GM19324 (cell line): ENCODE measurements at regions not wholly inside any gene's neighbourhood (a gene's known extent, or its start where the extent isn't known, plus 50 kb on each side); places are given as distances from the start of the nearest gene placed in this dataset.

Source experiments
- ATAC-seq: cut with Tn5 transposase; IDR thresholded peaks from one replicate; pipeline ENCODE4 v1.9.1; 2021; ENCODE audit warnings: mild to moderate bottlenecking, moderate library complexity; ENCODE audit not compliant: unreplicated experiment, low FRiP score

GRCh38 chr1:218803351-218803997 is 370.2 kb upstream of the LYPLAL1 start:
- ATAC-seq: no peak

GRCh38 chr1:218804014-218804785 is 369.5 kb upstream of the LYPLAL1 start:
- ATAC-seq: no peak

- no peak for ATAC-seq
These were observed 364.6 kb upstream of the LYPLAL1 start for GRCh38 chr1:218809061-218809460.

- no peak for ATAC-seq
These were observed 364.1 kb upstream of the LYPLAL1 start for GRCh38 chr1:218809625-218810024.

DNA sequence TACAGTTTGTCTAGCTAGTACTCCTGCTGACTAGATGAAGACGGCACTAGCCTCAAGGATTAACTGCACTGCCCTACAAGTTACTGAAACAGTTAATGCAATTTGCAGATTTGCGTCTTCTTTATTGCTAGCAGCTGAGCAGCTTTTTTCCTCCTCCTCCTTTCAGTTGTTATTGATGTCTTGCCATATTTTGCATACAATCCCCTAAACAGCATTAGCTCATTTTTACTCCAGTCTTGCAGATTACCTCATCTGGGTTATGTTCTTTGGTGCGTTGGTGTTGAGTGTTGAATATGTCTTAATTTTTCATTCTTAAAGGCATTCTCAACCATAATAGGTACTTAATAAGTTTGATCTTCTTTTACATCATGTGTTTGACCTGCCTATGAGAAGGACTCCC is 363.4 kb upstream of the LYPLAL1 start:
- no peak for ATAC-seq

DNA sequence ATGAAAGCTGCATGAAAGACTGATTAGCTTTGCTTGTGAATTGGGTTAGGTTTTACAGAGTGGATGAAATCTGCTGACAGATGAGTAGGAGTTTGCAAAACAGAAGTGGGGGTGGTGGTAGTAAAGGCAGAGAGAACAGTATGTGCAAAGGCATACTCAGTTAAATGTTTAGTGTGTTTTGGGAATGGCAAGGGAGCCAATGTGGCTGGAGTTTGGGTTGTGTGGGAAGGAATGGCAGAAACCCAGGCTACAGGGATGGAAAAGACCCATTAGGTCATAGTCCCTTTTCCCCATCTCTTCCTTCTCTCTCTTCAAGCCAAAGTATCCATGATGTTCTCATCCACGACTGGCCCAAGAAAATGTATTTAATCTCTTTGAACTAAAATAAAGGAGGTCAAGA is 362.2 kb upstream of the LYPLAL1 start:
- no peak for ATAC-seq

GRCh38 chr1:218812360-218812759 is 361.3 kb upstream of the LYPLAL1 start:
- ATAC-seq: no peak

GRCh38 chr1:218813237-218813636 is 360.4 kb upstream of the LYPLAL1 start:
- ATAC-seq: no peak

DNA sequence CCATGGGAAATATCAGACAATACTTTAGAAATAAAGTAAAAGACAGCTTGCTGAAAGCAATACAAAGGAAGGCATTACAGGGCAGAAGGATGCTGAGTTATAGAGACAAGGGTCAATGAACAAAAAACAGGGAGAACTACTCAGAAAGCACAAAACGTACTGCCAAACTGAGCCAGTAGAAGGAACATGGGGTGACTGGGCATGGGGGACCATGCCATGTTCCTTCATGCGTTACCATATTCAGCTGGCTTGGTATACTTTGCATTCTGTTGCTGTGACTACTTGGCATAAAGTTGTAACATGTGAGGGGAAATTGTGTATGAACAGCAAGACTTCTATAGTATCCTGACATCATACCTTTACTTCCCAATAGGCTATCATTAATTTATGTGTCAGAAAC is 358.6 kb upstream of the LYPLAL1 start:
- no peak for ATAC-seq

- ATAC-seq: no peak
These were observed 356.6 kb upstream of the LYPLAL1 start for GRCh38 chr1:218817071-218817470.

DNA sequence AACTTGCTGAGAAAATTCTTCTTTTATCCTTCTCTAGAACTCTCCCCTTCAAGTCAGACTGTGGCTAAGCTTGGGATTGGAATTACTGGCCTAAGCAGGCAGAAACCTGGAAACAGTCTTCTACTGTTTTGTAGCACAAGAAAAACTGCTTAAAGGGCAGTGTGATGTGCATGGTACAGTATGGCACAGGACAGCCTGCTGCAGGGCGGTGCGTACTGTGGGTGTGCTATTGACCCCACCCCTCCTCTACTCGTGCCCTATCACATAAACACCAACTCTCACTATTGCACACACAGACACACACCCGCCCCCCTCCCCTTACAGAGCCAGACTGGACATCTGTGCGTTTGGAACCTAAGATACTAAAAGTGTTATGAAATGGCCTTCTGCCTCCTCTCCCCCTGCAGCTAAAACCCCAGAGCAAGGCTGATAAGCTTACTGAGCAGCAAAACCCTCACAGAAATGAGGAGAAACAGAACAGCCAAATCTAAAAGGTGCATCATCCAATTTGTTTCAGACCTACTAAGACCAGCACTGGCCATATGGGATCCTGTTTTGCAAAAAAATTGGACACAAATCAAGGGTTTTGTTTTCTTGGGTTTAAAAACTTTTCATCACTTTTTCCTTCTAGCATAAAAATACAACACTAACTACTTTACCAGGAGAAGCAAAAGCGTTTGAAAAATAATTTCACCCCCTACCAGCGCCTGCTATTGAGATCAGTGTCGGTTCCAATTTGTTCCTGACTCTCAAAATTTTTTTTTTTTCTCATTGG is 355.8 kb upstream of the LYPLAL1 start:
- no peak for ATAC-seq

DNA sequence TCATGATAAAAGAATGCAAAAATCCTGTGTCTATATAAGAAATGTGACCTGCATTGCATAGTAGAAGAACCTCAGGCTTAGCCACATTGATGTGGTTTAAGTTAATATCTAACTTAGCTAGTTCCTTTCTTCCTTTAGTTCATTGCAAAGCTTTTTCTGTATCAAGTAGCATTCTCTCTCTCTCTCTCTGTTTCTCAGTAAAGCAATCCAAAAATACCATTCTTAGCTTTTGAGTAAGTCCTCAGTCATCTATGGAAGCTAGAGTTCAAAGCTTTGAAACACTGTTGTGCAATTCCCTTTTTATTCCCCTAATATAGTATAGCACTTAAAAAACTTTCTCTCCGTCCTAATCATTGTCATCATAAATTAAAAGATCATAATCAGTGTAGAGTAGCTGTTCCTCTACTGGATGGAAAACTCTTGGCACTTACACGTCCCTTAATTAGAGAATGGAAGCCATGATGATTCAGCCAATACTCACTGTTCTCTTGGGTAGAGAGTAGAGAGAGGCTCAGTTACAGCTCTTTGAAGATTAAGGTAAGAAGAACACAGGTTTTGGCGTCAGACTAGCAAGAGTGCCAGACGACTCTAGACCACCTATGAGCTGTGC is 350.3 kb upstream of the LYPLAL1 start:
- ATAC-seq: no peak

- no peak for ATAC-seq
These were observed 346.2 kb upstream of the LYPLAL1 start for GRCh38 chr1:218827486-218827885.

GRCh38 chr1:218828125-218828650 is 345.5 kb upstream of the LYPLAL1 start:
- no peak for ATAC-seq

DNA sequence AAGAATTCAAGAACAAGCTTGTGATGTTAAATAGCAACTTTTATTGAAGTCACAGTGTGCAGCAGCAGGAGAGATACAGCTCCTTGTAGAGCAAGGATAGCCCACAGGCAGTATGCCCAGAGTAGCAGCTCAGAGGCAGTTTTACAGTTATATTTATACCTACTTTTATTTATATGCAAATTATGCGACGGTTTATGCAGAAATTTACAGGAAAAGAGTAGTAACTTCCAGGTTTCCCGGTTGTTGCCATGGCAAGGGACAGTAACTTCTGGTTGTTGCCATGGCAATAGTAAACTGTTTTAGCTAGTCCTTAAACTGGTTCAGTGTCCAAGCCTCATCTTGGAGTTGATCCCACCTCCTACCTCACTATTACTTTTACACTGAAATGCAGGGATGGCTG is 344.6 kb upstream of the LYPLAL1 start:
- no peak for ATAC-seq

GRCh38 chr1:218835609-218836008 is 338.1 kb upstream of the LYPLAL1 start:
- no peak for ATAC-seq

DNA sequence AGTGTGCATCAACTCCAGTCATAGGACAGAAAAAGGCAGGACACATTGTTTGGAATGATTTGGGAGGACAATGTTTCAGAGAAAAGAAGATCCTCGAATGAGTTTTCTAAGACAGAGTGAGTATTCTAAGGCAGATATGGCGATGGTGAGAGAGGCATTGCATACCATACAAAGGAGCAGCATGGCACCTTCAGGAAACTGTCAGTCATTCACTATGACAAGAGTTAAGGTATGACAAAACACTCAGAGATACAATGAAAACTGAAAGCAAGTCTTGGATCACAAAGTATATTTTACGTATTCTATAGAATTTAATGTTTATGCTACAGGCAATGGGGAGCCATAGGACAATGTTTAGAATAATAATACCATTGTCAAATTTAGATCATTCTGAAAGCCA is 337.4 kb upstream of the LYPLAL1 start:
- ATAC-seq: no peak

DNA sequence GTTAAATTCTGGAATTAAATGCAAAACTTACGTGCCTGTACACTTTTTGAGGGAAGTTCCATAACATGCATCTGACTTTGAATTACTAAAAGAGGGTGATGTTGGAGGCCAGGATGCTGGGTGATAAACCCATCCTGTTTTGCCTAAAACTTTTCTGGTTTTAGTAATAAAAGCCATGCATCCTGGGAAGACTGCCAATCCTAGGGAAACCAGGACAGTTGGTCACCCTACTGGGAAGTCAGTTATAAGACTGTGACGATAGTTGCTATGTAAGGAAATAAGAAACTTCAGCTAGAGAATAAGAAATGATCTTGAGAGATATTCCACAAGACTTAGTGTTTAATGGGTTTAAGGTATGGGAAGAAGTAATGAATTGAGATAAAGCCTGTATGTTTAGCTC is 336.6 kb upstream of the LYPLAL1 start:
- no peak for ATAC-seq

GRCh38 chr1:218845589-218845988 is 328.1 kb upstream of the LYPLAL1 start:
- ATAC-seq: no peak

DNA sequence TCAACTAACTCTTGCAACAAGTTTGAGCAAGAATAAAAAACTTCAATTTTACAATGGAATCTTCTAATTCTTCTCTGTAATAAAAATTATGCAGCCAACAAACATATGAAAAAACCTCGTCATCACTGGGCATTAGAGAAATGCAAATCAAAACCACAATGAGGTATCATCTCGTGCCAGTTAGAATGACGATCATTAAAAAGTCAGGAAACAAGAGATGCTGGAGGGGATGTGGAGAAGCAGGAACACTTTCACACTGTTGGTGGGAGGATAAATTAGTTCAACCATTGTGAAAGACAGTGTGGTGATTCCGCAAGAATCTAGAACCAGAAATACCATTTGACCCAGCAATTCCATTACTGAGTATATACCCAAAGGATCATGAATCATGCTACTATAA is 327.5 kb upstream of the LYPLAL1 start:
- no peak for ATAC-seq
